ENCODE measurements at regions not wholly inside any gene's neighbourhood (a gene's known extent, or its start where the extent isn't known, plus 50 kb on each side); places are given as distances from the start of the nearest gene placed in this dataset.

DNA sequence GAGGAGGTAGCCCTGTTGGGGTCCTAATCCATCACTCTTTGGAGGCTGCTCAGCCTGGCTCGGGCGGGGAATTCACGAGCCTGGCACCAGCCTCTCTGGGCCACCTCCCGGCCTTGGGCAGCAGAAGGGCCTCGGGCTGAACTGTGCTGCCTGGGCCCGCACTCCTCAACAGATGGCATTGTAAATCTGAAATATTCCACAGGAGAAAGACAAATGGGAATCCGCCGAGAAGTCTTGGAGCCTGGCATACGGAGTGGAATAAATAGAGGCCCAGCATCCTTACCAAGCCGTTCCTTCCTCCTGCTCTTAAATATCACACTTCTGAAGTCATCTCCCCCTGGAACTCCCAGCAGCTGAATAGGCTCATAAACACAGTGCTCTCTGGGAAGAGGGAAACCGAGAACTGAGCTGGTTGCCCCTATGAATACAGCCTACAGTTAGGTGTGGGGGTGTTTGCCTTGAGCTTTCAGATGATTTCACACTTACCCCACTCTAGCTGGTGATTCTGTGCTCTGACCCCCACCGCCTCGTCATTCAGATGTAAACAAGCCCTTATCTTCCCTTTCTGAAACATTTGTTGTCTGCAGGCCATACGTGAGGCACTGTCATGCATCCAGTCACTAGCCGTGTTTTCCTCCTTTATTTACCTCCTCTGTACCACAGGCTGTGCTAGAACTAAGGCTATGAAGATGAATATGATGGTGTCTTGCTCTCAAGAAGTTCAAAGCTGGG is 455.0 kb upstream of the CLINT1 start:
- H3F3A ChIP-seq (ENCODE audit: insufficient read depth) = no peaks in the 10 kb centered on the region
- no peak overlapping the region for H3K27ac ChIP-seq (ENCODE audit: low read depth, low read length)
- no peaks in the 10 kb centered on the region for H3K9me3 ChIP-seq (ENCODE audit: insufficient read depth, low read length)
- no peak overlapping the region for H3K4me3 ChIP-seq (ENCODE audit: insufficient read depth, low read length, poor library complexity, severe bottlenecking)
- no peaks in the 10 kb centered on the region for H4K20me1 ChIP-seq (ENCODE audit: low read depth, low read length)
- H3K9me2 ChIP-seq (replicated peaks; ENCODE audit: insufficient read depth, low read length) = no peaks in the 10 kb centered on the region
- no peaks in the 10 kb centered on the region for H3K79me2 ChIP-seq (ENCODE audit: insufficient read depth, low read length)
- H2AFZ ChIP-seq (ENCODE audit: low read depth, low read length, severe bottlenecking) = no peak overlapping the region
- H3K9ac ChIP-seq (ENCODE audit: low read length) = no peak overlapping the region
- no peak overlapping the region for H3K4me2 ChIP-seq (ENCODE audit: low read depth, low read length, poor library complexity, severe bottlenecking)
- H3K36me3 ChIP-seq (ENCODE audit: low read length) = no peaks in the 10 kb centered on the region
- TF ChIP-seq, protein P1, sequence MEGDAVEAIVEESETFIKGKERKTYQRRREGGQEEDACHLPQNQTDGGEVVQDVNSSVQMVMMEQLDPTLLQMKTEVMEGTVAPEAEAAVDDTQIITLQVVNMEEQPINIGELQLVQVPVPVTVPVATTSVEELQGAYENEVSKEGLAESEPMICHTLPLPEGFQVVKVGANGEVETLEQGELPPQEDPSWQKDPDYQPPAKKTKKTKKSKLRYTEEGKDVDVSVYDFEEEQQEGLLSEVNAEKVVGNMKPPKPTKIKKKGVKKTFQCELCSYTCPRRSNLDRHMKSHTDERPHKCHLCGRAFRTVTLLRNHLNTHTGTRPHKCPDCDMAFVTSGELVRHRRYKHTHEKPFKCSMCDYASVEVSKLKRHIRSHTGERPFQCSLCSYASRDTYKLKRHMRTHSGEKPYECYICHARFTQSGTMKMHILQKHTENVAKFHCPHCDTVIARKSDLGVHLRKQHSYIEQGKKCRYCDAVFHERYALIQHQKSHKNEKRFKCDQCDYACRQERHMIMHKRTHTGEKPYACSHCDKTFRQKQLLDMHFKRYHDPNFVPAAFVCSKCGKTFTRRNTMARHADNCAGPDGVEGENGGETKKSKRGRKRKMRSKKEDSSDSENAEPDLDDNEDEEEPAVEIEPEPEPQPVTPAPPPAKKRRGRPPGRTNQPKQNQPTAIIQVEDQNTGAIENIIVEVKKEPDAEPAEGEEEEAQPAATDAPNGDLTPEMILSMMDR (IDR thresholded peaks at IDR 0.05; ENCODE audit: insufficient read depth, low read length, poor library complexity, severe bottlenecking) = no peak
- TF ChIP-seq EZH2phosphoT487 (conservative IDR thresholded peaks at IDR 0.05; ENCODE audit: low read length) = no peak
- no peaks in the 10 kb centered on the region for H3K27me3 ChIP-seq (ENCODE audit: low read length)

DNA sequence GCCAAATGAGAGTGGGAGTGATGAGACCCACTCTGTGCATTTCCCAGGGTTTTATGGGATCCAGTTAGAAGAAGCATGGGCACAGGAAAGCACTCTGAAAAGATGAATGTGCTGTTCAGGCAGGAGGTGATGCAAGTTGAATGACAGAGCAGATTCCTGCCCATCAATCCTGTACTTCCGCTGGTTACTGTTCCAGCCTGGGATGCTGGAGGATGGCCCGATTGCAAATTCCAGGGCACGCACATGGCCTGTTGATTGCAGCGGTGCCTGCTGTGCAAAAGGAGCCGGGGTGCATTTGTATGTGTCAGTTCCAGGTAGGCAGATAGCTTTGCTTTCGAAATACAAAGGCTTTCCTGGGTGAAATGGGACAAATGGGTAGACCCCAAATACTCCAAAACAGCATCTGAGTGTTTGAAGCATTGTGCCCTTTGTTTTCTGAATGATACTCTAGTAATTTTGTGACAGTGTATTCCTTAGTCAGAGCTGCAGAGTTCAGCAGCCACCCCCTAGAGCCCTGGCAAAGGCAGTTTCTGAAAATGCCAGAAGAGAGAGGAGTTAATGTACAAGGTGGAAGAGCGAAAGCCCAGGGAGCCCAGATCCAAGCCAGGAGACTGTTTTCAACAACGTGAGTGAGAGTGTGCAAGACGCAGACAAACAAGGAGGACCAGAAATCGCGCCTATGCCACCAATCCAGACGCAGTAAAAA is 454.2 kb upstream of the CLINT1 start:
- H3F3A ChIP-seq (ENCODE audit: insufficient read depth) = no peaks in the 10 kb centered on the region
- no peak overlapping the region for H3K27ac ChIP-seq (ENCODE audit: low read depth, low read length)
- no peaks in the 10 kb centered on the region for H3K9me3 ChIP-seq (ENCODE audit: insufficient read depth, low read length)
- no peaks in the 10 kb centered on the region for H4K20me1 ChIP-seq (ENCODE audit: low read depth, low read length)
- H3K4me2 ChIP-seq (ENCODE audit: low read depth, low read length, poor library complexity, severe bottlenecking) = no peak overlapping the region
- H3K27me3 ChIP-seq (ENCODE audit: low read length) = no peaks in the 10 kb centered on the region
- TF ChIP-seq, protein P1 (IDR thresholded peaks at IDR 0.05; ENCODE audit: insufficient read depth, low read length, poor library complexity, severe bottlenecking) = no peak
- TF ChIP-seq EZH2phosphoT487 (conservative IDR thresholded peaks at IDR 0.05; ENCODE audit: low read length) = no peak
- H3K79me2 ChIP-seq (ENCODE audit: insufficient read depth, low read length) = no peaks in the 10 kb centered on the region
- no peak overlapping the region for H3K9ac ChIP-seq (ENCODE audit: low read length)
- no peak overlapping the region for H3K4me3 ChIP-seq (ENCODE audit: insufficient read depth, low read length, poor library complexity, severe bottlenecking)
- H3K9me2 ChIP-seq (replicated peaks; ENCODE audit: insufficient read depth, low read length) = no peaks in the 10 kb centered on the region
- H3K36me3 ChIP-seq (ENCODE audit: low read length) = no peaks in the 10 kb centered on the region
- no peak overlapping the region for H2AFZ ChIP-seq (ENCODE audit: low read depth, low read length, severe bottlenecking)

DNA sequence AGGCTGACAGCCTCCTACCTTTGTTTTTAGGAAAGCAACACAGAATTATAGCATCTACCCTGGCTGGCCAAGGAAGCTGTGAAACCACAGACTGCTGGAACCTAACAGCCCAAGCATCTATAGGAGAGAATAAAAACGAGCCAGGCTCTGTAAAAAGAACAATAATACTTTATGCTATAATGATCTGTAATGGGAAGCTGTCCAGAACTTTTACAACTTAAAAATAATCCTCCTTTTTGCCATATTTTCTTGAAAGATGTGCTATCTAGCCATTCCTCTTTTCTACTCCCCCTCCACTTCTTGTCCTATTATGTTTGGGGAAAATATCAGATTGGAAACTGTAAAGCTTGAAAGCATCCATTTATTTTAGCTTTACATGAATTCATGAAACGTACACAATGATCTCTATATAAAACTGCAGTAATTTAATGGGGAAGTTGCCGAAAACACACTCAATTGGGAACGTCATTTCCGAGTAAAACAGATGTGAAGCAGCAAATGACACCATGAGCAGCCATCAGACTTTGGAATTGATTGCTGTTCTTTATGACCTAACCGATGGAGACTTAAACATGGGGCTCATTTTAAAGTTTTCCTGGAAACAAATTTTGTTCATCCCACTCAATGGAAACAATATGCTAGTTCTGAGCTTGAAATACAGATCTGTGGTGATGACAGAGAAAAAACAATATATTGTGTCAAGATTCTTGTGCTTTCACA is 450.3 kb upstream of the CLINT1 start:
- no peaks in the 10 kb centered on the region for H3F3A ChIP-seq (ENCODE audit: insufficient read depth)
- H3K9me3 ChIP-seq (ENCODE audit: insufficient read depth, low read length) = no peaks in the 10 kb centered on the region
- H3K9me2 ChIP-seq (replicated peaks; ENCODE audit: insufficient read depth, low read length) = no peaks in the 10 kb centered on the region
- H3K36me3 ChIP-seq (ENCODE audit: low read length) = no peaks in the 10 kb centered on the region
- no peaks in the 10 kb centered on the region for H3K27me3 ChIP-seq (ENCODE audit: low read length)
- no peak overlapping the region for H3K27ac ChIP-seq (ENCODE audit: low read depth, low read length)
- no peak overlapping the region for H2AFZ ChIP-seq (ENCODE audit: low read depth, low read length, severe bottlenecking)
- H4K20me1 ChIP-seq (ENCODE audit: low read depth, low read length) = no peaks in the 10 kb centered on the region
- H3K4me2 ChIP-seq (ENCODE audit: low read depth, low read length, poor library complexity, severe bottlenecking) = no peak overlapping the region
- H3K9ac ChIP-seq (ENCODE audit: low read length) = no peak overlapping the region
- no peaks in the 10 kb centered on the region for H3K79me2 ChIP-seq (ENCODE audit: insufficient read depth, low read length)
- TF ChIP-seq, protein P1 (IDR thresholded peaks at IDR 0.05; ENCODE audit: insufficient read depth, low read length, poor library complexity, severe bottlenecking) = no peak
- TF ChIP-seq EZH2phosphoT487 (conservative IDR thresholded peaks at IDR 0.05; ENCODE audit: low read length) = no peak
- H3K4me3 ChIP-seq (ENCODE audit: insufficient read depth, low read length, poor library complexity, severe bottlenecking) = no peak overlapping the region

Data from SU-DHL-6 (cell line).